Inferior parietal cortex (tissue), 1 donor: ENCODE measurements at regions not wholly inside any gene's neighbourhood (a gene's known extent, or its start where the extent isn't known, plus 50 kb on each side); places are given as distances from the start of the nearest gene placed in this dataset.

Source experiments
- DNase-seq: peaks from one replicate; pipeline ENCODE4 v3.0.0-alpha.2; 2016; ENCODE audit errors: extremely low spot score

DNA sequence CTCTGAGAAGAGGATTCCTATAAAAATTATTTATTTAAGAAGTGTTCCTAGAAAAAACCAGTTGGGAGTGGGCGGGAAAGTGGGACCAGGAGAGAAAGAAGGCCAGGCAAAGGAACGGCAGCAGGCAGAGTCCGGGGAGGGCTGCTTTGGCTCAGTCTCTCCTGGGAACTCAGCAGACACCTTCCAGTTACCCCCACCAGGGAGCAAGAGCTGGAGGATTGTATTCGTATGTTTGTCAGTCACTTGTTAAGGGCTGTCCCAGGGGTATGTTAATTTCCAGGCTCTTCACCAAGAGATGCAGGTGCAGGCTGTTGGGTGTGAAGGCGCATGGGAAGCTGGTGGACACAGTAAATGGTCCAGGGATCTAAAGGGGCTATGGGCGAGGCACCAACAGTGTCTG is 53.0 kb upstream of the CHD6 start:
- no peak for DNase-seq

DNA sequence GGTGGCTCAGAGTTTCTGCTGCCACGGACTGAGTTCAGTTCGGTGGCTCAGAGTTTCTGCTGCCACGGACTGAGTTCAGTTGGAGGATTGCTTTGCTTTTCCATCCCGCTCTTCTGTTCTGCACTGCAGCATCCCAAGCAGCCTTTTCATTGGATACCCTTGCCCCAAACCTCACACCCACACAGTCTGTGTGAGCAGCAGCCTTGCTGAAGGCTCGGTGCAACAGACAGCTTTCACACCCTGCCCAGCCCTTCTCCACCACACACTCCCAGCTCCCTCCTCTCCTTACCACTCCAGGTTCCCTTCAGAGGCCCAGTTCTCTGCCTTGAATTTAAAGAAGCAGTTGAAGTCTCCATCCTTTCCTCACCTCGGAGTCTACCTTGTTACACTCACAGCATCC is 52.5 kb upstream of the CHD6 start:
- DNase-seq: no peak

DNA sequence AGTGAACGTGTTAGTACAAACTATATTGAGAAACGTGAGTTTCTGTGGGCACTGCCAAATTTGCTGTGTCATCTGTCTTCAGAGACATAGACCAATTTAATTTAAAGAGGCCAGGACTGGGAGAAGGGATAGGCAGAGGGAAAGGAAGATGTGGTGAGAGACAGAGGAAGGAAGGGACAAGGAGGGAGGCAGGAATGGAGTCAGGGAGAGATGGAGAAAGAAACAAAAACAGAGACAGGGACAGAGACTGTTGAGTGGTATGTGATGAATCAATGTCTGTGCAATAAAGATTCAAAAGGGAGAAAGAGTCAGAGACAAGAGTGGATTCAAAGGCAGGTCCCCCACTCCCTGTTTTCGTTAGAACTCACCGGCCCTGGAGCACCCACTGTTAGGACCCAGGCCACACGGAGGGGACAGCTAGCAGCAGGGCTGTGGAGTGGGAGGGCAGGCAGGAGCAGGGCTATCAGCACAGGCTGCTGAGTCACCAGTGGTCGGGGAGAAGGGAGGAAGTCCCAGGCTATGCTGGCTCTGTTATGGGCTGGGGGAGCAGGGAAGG is 51.6 kb upstream of the CHD6 start:
- DNase-seq: no peak

DNA sequence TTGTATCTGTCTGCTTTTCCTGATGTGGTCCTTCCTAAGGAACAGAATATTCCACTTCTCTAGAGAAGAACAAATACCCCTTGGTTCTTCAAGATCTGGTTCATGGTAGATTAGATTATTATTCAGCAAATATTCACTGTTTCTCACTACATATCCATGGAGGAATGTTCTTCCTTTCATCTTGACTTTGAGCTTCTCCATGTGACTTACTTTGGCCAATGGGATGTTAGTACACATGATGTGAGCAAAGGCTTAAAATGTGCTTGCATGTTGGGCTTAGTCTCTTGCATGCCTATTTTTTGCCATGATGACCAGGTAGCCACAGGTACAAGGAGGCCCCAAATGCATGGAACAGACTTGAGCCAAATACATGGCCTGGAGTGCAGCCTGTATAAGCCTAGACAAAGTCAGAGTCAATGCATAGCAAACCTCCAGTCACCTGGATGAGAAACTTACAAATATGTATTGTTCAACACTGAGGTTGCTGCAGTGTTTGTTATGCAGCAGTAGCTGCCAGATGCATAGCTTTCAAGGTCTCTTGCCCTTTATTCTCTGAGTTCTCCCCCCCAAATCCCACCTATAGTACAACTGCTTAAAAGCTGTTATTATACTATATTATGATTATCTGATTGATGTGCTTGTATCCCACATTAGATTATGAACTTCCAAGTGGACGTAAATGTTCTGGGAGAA is 50.0 kb upstream of the CHD6 start:
- no peak for DNase-seq
